Lung (tissue), 11 donors: ENCODE measurements at regions not wholly inside any gene's neighbourhood (a gene's known extent, or its start where the extent isn't known, plus 50 kb on each side); places are given as distances from the start of the nearest gene placed in this dataset.

Source experiments
- ATAC-seq: fragments of 200-7000 bp; cut with Tn5 transposase; one replicate; pipeline ENCODE4 v1.9.1; 2020; ENCODE audit warnings: moderate number of reproducible peaks; ENCODE audit not compliant: insufficient read depth, low FRiP score
- DNase-seq, 3 donors: peaks; one replicate each; pipeline ENCODE4 v3.0.0-alpha.2; 2013 to 2017
- H3K27ac ChIP-seq, 2 donors: one replicate each; pipeline ENCODE4 v1.5.1; 2013; ENCODE audit warnings: mild to moderate bottlenecking in 2 of 2, moderate library complexity in 2 of 2, control low read depth in 1 of 2, inconsistent platforms in 1 of 2, low read depth in 1 of 2, low read length in 1 of 2
- H3K27me3 ChIP-seq, 3 donors: one replicate each; pipeline ENCODE4 v1.5.1; 2013; ENCODE audit warnings: low read length in 2 of 3; ENCODE audit not compliant: control insufficient read depth in 3 of 3, insufficient read depth in 3 of 3
- H3K36me3 ChIP-seq, 4 donors: one replicate each; pipeline ENCODE4 v1.5.1; 2013; ENCODE audit warnings: low read length in 4 of 4, mild to moderate bottlenecking in 1 of 4, moderate library complexity in 1 of 4; ENCODE audit not compliant: control insufficient read depth in 4 of 4, insufficient read depth in 4 of 4
- H3K4me1 ChIP-seq, 5 donors: one replicate each; pipeline ENCODE4 v1.5.1; 2013; ENCODE audit warnings: low read length in 5 of 5, mild to moderate bottlenecking in 2 of 5, moderate library complexity in 1 of 5; ENCODE audit not compliant: control insufficient read depth in 5 of 5, insufficient read depth in 5 of 5
- H3K4me3 ChIP-seq: one replicate; pipeline ENCODE4 v1.5.1; 2013; ENCODE audit warnings: mild to moderate bottlenecking, control low read depth, moderate library complexity
- H3K9ac ChIP-seq, 2 donors: one replicate each; pipeline ENCODE4 v1.5.1; 2013; ENCODE audit warnings: low read length in 2 of 2, control low read depth in 1 of 2; ENCODE audit not compliant: insufficient read depth in 1 of 2
- H3K9me3 ChIP-seq, 4 donors: one replicate each; pipeline ENCODE4 v1.5.1; 2013; ENCODE audit warnings: low read length in 3 of 4, mild to moderate bottlenecking in 1 of 4, moderate library complexity in 1 of 4; ENCODE audit not compliant: control insufficient read depth in 4 of 4, insufficient read depth in 3 of 4
- CTCF ChIP-seq: IDR thresholded peaks from 2 replicates; pipeline ENCODE4 v1.5.1; 2012; ENCODE audit warnings: mild to moderate bottlenecking; ENCODE audit errors: control extremely low read depth, extremely low read depth
- WGBS, 2 donors: extraction: QIAGEN DNeasy Blood & Tissue Kit; methylation state at CpG; one replicate each; pipeline ENCODE4 v1.1.7; 2013; 5-methylcytosine and 5-hydroxymethylcytosine counted together
- donor health status: control.
- donor health status: control.
- donor health status: Bipolar disorder and iron deficiency.
- donor health status: healthy.
- donor health status: DM: yes; HTN: yes; CAD: no.

DNA sequence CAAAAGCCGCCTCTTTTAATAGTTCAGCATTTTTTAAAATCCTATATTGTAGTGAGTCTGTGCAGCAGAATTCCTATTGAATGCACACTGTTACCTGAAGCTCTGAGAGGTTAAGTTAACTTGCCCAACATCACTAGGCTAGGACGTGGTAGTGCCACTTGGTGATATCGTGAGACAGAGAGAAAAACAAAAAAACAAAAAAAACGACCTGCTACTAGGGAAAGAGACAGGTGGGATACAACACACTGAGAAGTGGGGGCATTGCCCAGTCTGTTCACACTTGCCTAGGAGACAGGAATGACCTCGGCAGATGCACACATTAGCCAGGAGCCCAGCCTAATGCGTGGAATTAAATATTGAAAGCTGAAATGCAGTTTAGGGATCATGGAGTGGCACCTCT, 129.7 kb upstream of the CCND2 start:
- 79 to 87% methylated on average over 6 of the region's 6 CpGs for WGBS, 2 donors
- Histone ChIP-seq H3K36me3 (no peaks in the 10 kb centered on the region), H3K9me3 (no peaks in the 10 kb centered on the region), H3K4me3 (no peak overlapping the region), H3K27ac (no peak overlapping the region), H3K27me3 (peaks cover 0 to 9% (median 0%) of the 10 kb centered on the region in 3 donors), H3K9ac (no peak overlapping the region), H3K4me1 (peaks cover 0 to 14% (median 0%) of the 10 kb centered on the region in 5 donors)
- ATAC-seq (no peak), DNase-seq (no peak)
- no peak for TF ChIP-seq CTCF

GRCh38 chr12:4141348-4142270, 132.0 kb upstream of the CCND2 start:
- Histone ChIP-seq H3K27me3 (peaks cover 0 to 7% (median 0%) of the 10 kb centered on the region in 3 donors), H3K36me3 (no peaks in the 10 kb centered on the region), H3K9ac (no peak overlapping the region), H3K27ac (no peak overlapping the region), H3K4me3 (no peak overlapping the region), H3K4me1 (peaks cover 0 to 18% (median 3%) of the 10 kb centered on the region in 5 donors), H3K9me3 (no peaks in the 10 kb centered on the region)
- DNase-seq (peak in 2 of 3 donors; percentile 21 to 35), ATAC-seq (no peak)
- TF ChIP-seq CTCF, result no peak
- 65 to 82% methylated on average over 6 of the region's 6 CpGs for WGBS, 2 donors

DNA sequence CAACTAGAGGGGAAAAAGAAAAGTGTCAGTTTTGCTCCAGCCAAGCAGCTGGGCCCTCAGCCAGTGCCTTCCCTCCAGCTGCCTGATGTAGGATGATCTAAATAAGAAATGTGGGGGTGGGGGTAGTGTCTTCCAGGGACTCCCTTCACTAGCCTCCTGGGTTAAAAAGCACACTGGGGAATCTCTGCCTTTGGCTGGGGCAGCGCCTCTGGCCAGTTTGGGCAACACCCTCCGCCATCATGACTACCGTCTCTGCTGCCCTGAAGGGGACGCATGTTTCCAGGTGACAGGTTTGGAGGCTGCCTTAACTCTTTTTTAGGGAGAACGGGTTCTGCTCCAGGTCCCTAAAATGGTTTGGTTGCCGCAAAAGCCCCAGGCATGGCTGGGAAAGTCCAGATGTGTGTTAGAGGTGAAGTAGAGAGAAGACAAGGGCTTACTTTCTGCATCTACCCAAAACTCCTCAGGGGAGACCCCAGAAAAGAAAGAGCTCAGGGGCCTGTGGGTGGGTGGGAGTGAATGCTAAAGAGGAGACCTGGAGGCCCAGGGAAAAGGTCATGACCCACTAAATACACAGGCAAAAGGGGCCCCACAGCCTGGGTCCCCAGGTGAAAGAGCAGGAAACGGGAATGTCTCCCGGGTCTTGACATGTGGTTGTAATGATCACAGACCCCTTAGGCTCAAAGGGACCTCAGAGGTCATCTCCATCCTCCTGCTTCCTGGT, 132.8 kb upstream of the CCND2 start:
- Histone ChIP-seq H3K4me3 (no peak overlapping the region), H3K27me3 (peaks cover 0 to 3% (median 0%) of the 10 kb centered on the region in 3 donors), H3K27ac (no peak overlapping the region), H3K9me3 (peaks cover 0 to 2% (median 0%) of the 10 kb centered on the region in 4 donors), H3K36me3 (no peaks in the 10 kb centered on the region), H3K9ac (no peak overlapping the region), H3K4me1 (peaks cover 0 to 26% (median 5%) of the 10 kb centered on the region in 5 donors)
- ATAC-seq, result no peak
- WGBS, 2 donors, result 89 to 97% methylated on average over 8 of the region's 8 CpGs
- peak; percentile 61 to 86 (median 71) for DNase-seq
- no peak for TF ChIP-seq CTCF
